Astrocyte (in vitro differentiated cells and primary cell): ENCODE measurements at regions not wholly inside any gene's neighbourhood (a gene's known extent, or its start where the extent isn't known, plus 50 kb on each side); places are given as distances from the start of the nearest gene placed in this dataset.

Source experiments
- CTCF ChIP-seq: IDR thresholded peaks from 2 replicates; pipeline ENCODE4 v1.5.1; 2011; ENCODE audit warnings: low read depth, mild to moderate bottlenecking, inconsistent platforms, low read length, moderate library complexity; ENCODE audit not compliant: insufficient read depth
- EZH2 ChIP-seq: IDR thresholded peaks from 2 replicates; pipeline ENCODE4 v1.6.1; 2012; ENCODE audit warnings: mild to moderate bottlenecking, low read length, inconsistent platforms; ENCODE audit not compliant: insufficient read depth

GRCh38 chr9:95757439-95757838 lies 118.1 kb upstream of the ERCC6L2 start:
- TF ChIP-seq CTCF (no peak), EZH2 (no peak)
